HCT116 (cell line): ENCODE measurements at regions not wholly inside any gene's neighbourhood (a gene's known extent, or its start where the extent isn't known, plus 50 kb on each side); places are given as distances from the start of the nearest gene placed in this dataset.

ENCODE experiments used
- ATAC-seq: fragments of 200-7000 bp; cut with Tn5 transposase; 2 replicates; pipeline ENCODE4 v1.9.1; 2020; ENCODE audit warnings: mild to moderate bottlenecking, moderate library complexity
- BruUV-seq: library from RNA; stranded (reverse); fragments of 400-500 nt; replicated peaks from 2 replicates; lab custom pipeline; 2021; lab: Mats Ljungman, UMichigan
- CTCF ChIA-PET: fragments of 300-600 bp; sonication (Branson Sonifier 250); formaldehyde crosslinking; loops from one replicate; lab custom pipeline; 2021; ENCODE audit warnings: antibody characterized with exemption; lab: Charles Lee
- POLR2A ChIA-PET: fragments of 300-600, 350-600 bp; sonication (Branson Sonifier 250); formaldehyde crosslinking; loops from one replicate; lab custom pipeline; 2021; ENCODE audit warnings: antibody characterized with exemption; lab: Charles Lee
- RAD21 ChIA-PET, 2 experiments: fragments of 300-600 bp; sonication (Branson Sonifier 250); formaldehyde crosslinking; loops; one replicate each; lab custom pipeline; 2023; ENCODE audit warnings: low total read pairs in 2 of 2; ENCODE audit not compliant: uncharacterized antibody in 2 of 2, unreplicated experiment in 2 of 2, low non-redundant PET in 1 of 2; lab: Charles Lee
- DNase-seq: peaks from one replicate; pipeline ENCODE4 v3.0.0-alpha.2; 2010; ENCODE audit warnings: low read depth, low spot score
- H2AFZ ChIP-seq: fragments of 200-600 bp; shearing (Covaris generic), sonication (generic); 2 replicates; pipeline ENCODE4 v1.6.1; 2017; ENCODE audit warnings: low read depth, mixed run types, mixed read lengths, antibody characterized with exemption, low read length; ENCODE audit not compliant: poor library complexity, severe bottlenecking
- H3K27ac ChIP-seq: 2 replicates; pipeline ENCODE4 v1.5.1; 2012; ENCODE audit warnings: low read depth, low read length
- H3K27me3 ChIP-seq: fragments of 200-600 bp; sonication (generic); 2 replicates; pipeline ENCODE4 v1.6.1; 2016; ENCODE audit warnings: mixed run types, low read length, mixed read lengths; ENCODE audit not compliant: insufficient read depth
- H3K36me3 ChIP-seq, 2 experiments: fragments of 200-500 bp in 1 of 2; fragments of 200-600 bp in 1 of 2; sonication (Bioruptor generic) in 1 of 2; sonication (generic) in 1 of 2; 2 replicates each; pipeline versions ENCODE4 v1.5.1 to v1.6.1; 2014 to 2016; ENCODE audit warnings: low read length in 2 of 2, inconsistent platforms in 1 of 2, mixed read lengths in 1 of 2, mixed run types in 1 of 2; ENCODE audit not compliant: insufficient read depth in 2 of 2, control insufficient read depth in 1 of 2
- H3K4me1 ChIP-seq, 2 experiments: fragments of 200-600 bp in 1 of 2; sonication (generic) in 1 of 2; 2 replicates each; pipeline versions ENCODE4 v1.5.1 to v1.6.1; 2012 to 2017; ENCODE audit warnings: low read length in 2 of 2, inconsistent platforms in 1 of 2, mild to moderate bottlenecking in 1 of 2, mixed read lengths in 1 of 2, mixed run types in 1 of 2, moderate library complexity in 1 of 2; ENCODE audit not compliant: insufficient read depth in 2 of 2, control insufficient read depth in 1 of 2
- H3K4me2 ChIP-seq: fragments of 200-600 bp; sonication (generic); 2 replicates; pipeline ENCODE4 v1.6.1; 2017; ENCODE audit warnings: mixed run types, low read length, mixed read lengths
- H3K4me3 ChIP-seq, 2 experiments: fragments of 200-600 bp in 1 of 2; sonication (generic) in 1 of 2; replicated peaks in 1 of 2; 2 replicates each; pipeline ENCODE4 v1.5.1; 2011 to 2016; ENCODE audit warnings: low read length in 2 of 2, control low read depth in 1 of 2, low read depth in 1 of 2, mild to moderate bottlenecking in 1 of 2, mixed read lengths in 1 of 2, mixed run types in 1 of 2
- H3K79me2 ChIP-seq: fragments of 200-600 bp; sonication (generic); 2 replicates; pipeline ENCODE4 v1.6.1; 2017; ENCODE audit warnings: mild to moderate bottlenecking, mixed run types, low read length, moderate library complexity, mixed read lengths; ENCODE audit not compliant: insufficient read depth
- H3K9ac ChIP-seq: fragments of 200-600 bp; sonication (generic); 2 replicates; pipeline ENCODE4 v1.6.1; 2016; ENCODE audit warnings: low read length, mixed read lengths
- H3K9me2 ChIP-seq: fragments of 200-600 bp; sonication (generic), shearing (Covaris generic); 2 replicates; pipeline ENCODE4 v1.6.1; 2017; ENCODE audit warnings: mixed run types, mild to moderate bottlenecking, moderate library complexity; ENCODE audit not compliant: insufficient read depth
- H3K9me3 ChIP-seq, 2 experiments: fragments of 200-500 bp in 1 of 2; fragments of 200-600 bp in 1 of 2; sonication (Bioruptor generic) in 1 of 2; sonication (generic) in 1 of 2; 2 replicates each; pipeline ENCODE4 v1.6.1; 2014 to 2017; ENCODE audit warnings: low read length in 2 of 2, mixed read lengths in 2 of 2, inconsistent platforms in 1 of 2, low read depth in 1 of 2, mild to moderate bottlenecking in 1 of 2, mixed run types in 1 of 2, moderate library complexity in 1 of 2; ENCODE audit not compliant: control insufficient read depth in 1 of 2, insufficient read depth in 1 of 2
- H4K20me1 ChIP-seq: fragments of 200-600 bp; sonication (generic), shearing (Covaris generic); 2 replicates; pipeline ENCODE4 v1.6.1; 2017; ENCODE audit warnings: mixed run types, mild to moderate bottlenecking, moderate library complexity; ENCODE audit not compliant: insufficient read depth
- CBX3 ChIP-seq: IDR thresholded peaks from 2 replicates; pipeline ENCODE4 v1.6.1; 2012; ENCODE audit warnings: low read depth
- EGR1 ChIP-seq: IDR thresholded peaks from 2 replicates; pipeline ENCODE4 v1.6.1; 2012; ENCODE audit warnings: low read depth
- ELF1 ChIP-seq: IDR thresholded peaks from 2 replicates; pipeline ENCODE4 v1.6.1; 2012; ENCODE audit warnings: low read depth, borderline replicate concordance
- EZH2 ChIP-seq: fragments of 200-600 bp; sonication (generic); IDR thresholded peaks from 2 replicates; pipeline ENCODE4 v1.6.1; 2017; ENCODE audit warnings: antibody characterized with exemption, mixed run types
- EZH2phosphoT487 ChIP-seq: fragments of 200-600 bp; IDR thresholded peaks from 2 replicates; pipeline ENCODE4 v1.6.1; 2018; ENCODE audit warnings: antibody characterized with exemption, borderline replicate concordance
- FOSL1 ChIP-seq: IDR thresholded peaks from 2 replicates; pipeline ENCODE4 v1.6.1; 2012; ENCODE audit warnings: low read depth
- JUND ChIP-seq: IDR thresholded peaks from 2 replicates; pipeline ENCODE4 v1.6.1; 2012
- POLR2A ChIP-seq: IDR thresholded peaks from 2 replicates; pipeline ENCODE4 v1.7.0; 2011; ENCODE audit warnings: borderline replicate concordance; ENCODE audit not compliant: insufficient read depth, insufficient read length; ENCODE audit errors: extremely low read depth
- POLR2AphosphoS5 ChIP-seq: IDR thresholded peaks from 2 replicates; pipeline ENCODE4 v1.6.1; 2011; ENCODE audit warnings: mild to moderate bottlenecking, low read depth, low read length, moderate library complexity
- RAD21 ChIP-seq: IDR thresholded peaks from 2 replicates; pipeline ENCODE4 v1.6.1; 2012; ENCODE audit warnings: low read depth, mild to moderate bottlenecking
- SRF ChIP-seq: IDR thresholded peaks from 2 replicates; pipeline ENCODE4 v1.6.1; 2012; ENCODE audit warnings: low read depth
- TCF7L2 ChIP-seq: IDR thresholded peaks from 2 replicates; pipeline ENCODE4 v1.7.0; 2011; ENCODE audit warnings: borderline replicate concordance, inconsistent platforms; ENCODE audit not compliant: insufficient read depth, insufficient read length; ENCODE audit errors: extremely low read depth
- YY1 ChIP-seq: IDR thresholded peaks from 2 replicates; pipeline ENCODE4 v1.6.1; 2011; ENCODE audit warnings: low read length, low read depth, moderate library complexity, mild to moderate bottlenecking; ENCODE audit not compliant: insufficient replicate concordance; ENCODE audit errors: extremely low read depth
- ZFX ChIP-seq: fragments of 450-650 bp; IDR thresholded peaks from 2 replicates; pipeline ENCODE4 v1.6.1; 2017
- ZNF274 ChIP-seq: fragments of 200-500 bp; sonication (Bioruptor generic); IDR thresholded peaks from 2 replicates; pipeline ENCODE4 v1.6.1; 2014; ENCODE audit warnings: mild to moderate bottlenecking, low read depth, low read length, inconsistent platforms
- intact Hi-C: fragments of 100-400 bp; cut with micrococcal nuclease; formaldehyde crosslinking; loops from 2 replicates; pipeline ENCODE4 v1.10.0; 2022
- TF ChIP-seq, protein P1 (sequence below): IDR thresholded peaks from 2 replicates; pipeline ENCODE4 v1.6.1; 2012
- TF ChIP-seq, protein P2 (sequence below): IDR thresholded peaks from 2 replicates; pipeline ENCODE4 v1.6.1; 2011; ENCODE audit warnings: mild to moderate bottlenecking, low read length, moderate library complexity; ENCODE audit not compliant: insufficient replicate concordance; ENCODE audit errors: extremely low read depth
- TF ChIP-seq, protein P3 (sequence below), 3 experiments: fragments of 200-600 bp in 1 of 3; sonication (generic) in 1 of 3; IDR thresholded peaks in 2 of 3; conservative IDR thresholded peaks in 1 of 3; 2 replicates each; pipeline ENCODE4 v1.5.1; 2012 to 2017; ENCODE audit warnings: low read depth in 2 of 3, low read length in 2 of 3, antibody characterized with exemption in 1 of 3, borderline replicate concordance in 1 of 3, control low read depth in 1 of 3, mild to moderate bottlenecking in 1 of 3, mixed read lengths in 1 of 3, mixed run types in 1 of 3, moderate library complexity in 1 of 3; ENCODE audit not compliant: insufficient read depth in 1 of 3

GRCh38 chr1:87524021-87524754 lies 195.5 kb downstream of the LMO4 start:
- BruUV-seq = no TSS peak
- POLR2A ChIA-PET = no interaction called here
- ATAC-seq = no peak

More at GRCh38 chr1:87524021-87524754, 195.5 kb downstream of the LMO4 start:
- intact Hi-C loops = no loop called here
- no peak overlapping the region for H3K4me3 ChIP-seq
- H3K36me3 ChIP-seq = no peaks in the 10 kb centered on the region
- RAD21 ChIA-PET = no interaction called here
- H3K27ac ChIP-seq = no peak overlapping the region
- CTCF ChIA-PET = no interaction called here
- TF ChIP-seq ZFX (no peak), POLR2AphosphoS5 (no peak), ZNF274 (no peak), TCF7L2 (no peak), POLR2A (no peak), CBX3 (no peak), YY1 (no peak), ELF1 (no peak), EZH2phosphoT487 (no peak), SRF (no peak), FOSL1 (no peak), EGR1 (no peak), RAD21 (no peak), JUND (no peak), EZH2 (no peak)
- TF ChIP-seq, protein P1, sequence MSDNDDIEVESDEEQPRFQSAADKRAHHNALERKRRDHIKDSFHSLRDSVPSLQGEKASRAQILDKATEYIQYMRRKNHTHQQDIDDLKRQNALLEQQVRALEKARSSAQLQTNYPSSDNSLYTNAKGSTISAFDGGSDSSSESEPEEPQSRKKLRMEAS = no peak
- TF ChIP-seq, protein P2, sequence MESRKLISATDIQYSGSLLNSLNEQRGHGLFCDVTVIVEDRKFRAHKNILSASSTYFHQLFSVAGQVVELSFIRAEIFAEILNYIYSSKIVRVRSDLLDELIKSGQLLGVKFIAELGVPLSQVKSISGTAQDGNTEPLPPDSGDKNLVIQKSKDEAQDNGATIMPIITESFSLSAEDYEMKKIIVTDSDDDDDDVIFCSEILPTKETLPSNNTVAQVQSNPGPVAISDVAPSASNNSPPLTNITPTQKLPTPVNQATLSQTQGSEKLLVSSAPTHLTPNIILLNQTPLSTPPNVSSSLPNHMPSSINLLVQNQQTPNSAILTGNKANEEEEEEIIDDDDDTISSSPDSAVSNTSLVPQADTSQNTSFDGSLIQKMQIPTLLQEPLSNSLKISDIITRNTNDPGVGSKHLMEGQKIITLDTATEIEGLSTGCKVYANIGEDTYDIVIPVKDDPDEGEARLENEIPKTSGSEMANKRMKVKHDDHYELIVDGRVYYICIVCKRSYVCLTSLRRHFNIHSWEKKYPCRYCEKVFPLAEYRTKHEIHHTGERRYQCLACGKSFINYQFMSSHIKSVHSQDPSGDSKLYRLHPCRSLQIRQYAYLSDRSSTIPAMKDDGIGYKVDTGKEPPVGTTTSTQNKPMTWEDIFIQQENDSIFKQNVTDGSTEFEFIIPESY = no peak
- TF ChIP-seq, protein P3, sequence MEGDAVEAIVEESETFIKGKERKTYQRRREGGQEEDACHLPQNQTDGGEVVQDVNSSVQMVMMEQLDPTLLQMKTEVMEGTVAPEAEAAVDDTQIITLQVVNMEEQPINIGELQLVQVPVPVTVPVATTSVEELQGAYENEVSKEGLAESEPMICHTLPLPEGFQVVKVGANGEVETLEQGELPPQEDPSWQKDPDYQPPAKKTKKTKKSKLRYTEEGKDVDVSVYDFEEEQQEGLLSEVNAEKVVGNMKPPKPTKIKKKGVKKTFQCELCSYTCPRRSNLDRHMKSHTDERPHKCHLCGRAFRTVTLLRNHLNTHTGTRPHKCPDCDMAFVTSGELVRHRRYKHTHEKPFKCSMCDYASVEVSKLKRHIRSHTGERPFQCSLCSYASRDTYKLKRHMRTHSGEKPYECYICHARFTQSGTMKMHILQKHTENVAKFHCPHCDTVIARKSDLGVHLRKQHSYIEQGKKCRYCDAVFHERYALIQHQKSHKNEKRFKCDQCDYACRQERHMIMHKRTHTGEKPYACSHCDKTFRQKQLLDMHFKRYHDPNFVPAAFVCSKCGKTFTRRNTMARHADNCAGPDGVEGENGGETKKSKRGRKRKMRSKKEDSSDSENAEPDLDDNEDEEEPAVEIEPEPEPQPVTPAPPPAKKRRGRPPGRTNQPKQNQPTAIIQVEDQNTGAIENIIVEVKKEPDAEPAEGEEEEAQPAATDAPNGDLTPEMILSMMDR (IDR thresholded peaks at IDR 0.05 in 2 of 3, conservative IDR thresholded peaks at IDR 0.05 in 1 of 3; ENCODE audit: borderline replicate concordance in 1 of 3, insufficient read depth in 1 of 3, low read depth in 2 of 3, low read length in 2 of 3) = no peak
- H3K9me2 ChIP-seq = no peaks in the 10 kb centered on the region
- H3K9ac ChIP-seq = no peak overlapping the region
- no peak overlapping the region for H2AFZ ChIP-seq
- no peaks in the 10 kb centered on the region for H3K79me2 ChIP-seq
- no peak for DNase-seq
- no peaks in the 10 kb centered on the region for H3K27me3 ChIP-seq
- no peaks in the 10 kb centered on the region for H3K4me1 ChIP-seq
- H3K4me2 ChIP-seq = no peak overlapping the region
- no peaks in the 10 kb centered on the region for H4K20me1 ChIP-seq
- no peaks in the 10 kb centered on the region for H3K9me3 ChIP-seq
